ENCODE measurements at regions not wholly inside any gene's neighbourhood (a gene's known extent, or its start where the extent isn't known, plus 50 kb on each side); places are given as distances from the start of the nearest gene placed in this dataset.

GRCh38 chr21:38993561-38993960 lies 187.8 kb downstream of the ETS2 start:
- peak; percentile 98 for DNase-seq (ENCODE audit: low read depth)
- TF ChIP-seq CTCF (IDR thresholded peaks at IDR 0.05; ENCODE audit: low read length, missing control alignments): no peak
- no peak overlapping the region for H3K4me3 ChIP-seq (replicated peaks; ENCODE audit: low read depth, low read length)

- DNase-seq (ENCODE audit: low read depth): peak; percentile 93
- TF ChIP-seq CTCF (IDR thresholded peaks at IDR 0.05; ENCODE audit: low read length, missing control alignments): no peak
- no peak overlapping the region for H3K4me3 ChIP-seq (replicated peaks; ENCODE audit: low read depth, low read length)
These were observed 187.0 kb downstream of the ETS2 start for GRCh38 chr21:38992737-38993136.

GRCh38 chr21:38990424-38990794 lies 184.7 kb downstream of the ETS2 start:
- no peak overlapping the region for H3K4me3 ChIP-seq (replicated peaks; ENCODE audit: low read depth, low read length)
- no peak for TF ChIP-seq CTCF (IDR thresholded peaks at IDR 0.05; ENCODE audit: low read length, missing control alignments)
- no peak for DNase-seq (ENCODE audit: low read depth)

GRCh38 chr21:38989745-38990423 lies 184.2 kb downstream of the ETS2 start:
- no peak for TF ChIP-seq CTCF (IDR thresholded peaks at IDR 0.05; ENCODE audit: low read length, missing control alignments)
- no peak overlapping the region for H3K4me3 ChIP-seq (replicated peaks; ENCODE audit: low read depth, low read length)
- DNase-seq (ENCODE audit: low read depth): peak; percentile 89

GRCh38 chr21:38989379-38989744 lies 183.6 kb downstream of the ETS2 start:
- no peak for TF ChIP-seq CTCF (IDR thresholded peaks at IDR 0.05; ENCODE audit: low read length, missing control alignments)
- no peak for DNase-seq (ENCODE audit: low read depth)
- H3K4me3 ChIP-seq (replicated peaks; ENCODE audit: low read depth, low read length): no peak overlapping the region

- TF ChIP-seq CTCF (IDR thresholded peaks at IDR 0.05; ENCODE audit: low read length, missing control alignments): no peak
- no peak for DNase-seq (ENCODE audit: low read depth)
These were observed 183.0 kb downstream of the ETS2 start for GRCh38 chr21:38988509-38989378.

More at GRCh38 chr21:38988509-38989378, 183.0 kb downstream of the ETS2 start:
- no peak overlapping the region for H3K4me3 ChIP-seq (replicated peaks; ENCODE audit: low read depth, low read length)

Measured in fibroblast of pulmonary artery (primary cell).